ENCODE measurements at regions not wholly inside any gene's neighbourhood (a gene's known extent, or its start where the extent isn't known, plus 50 kb on each side); places are given as distances from the start of the nearest gene placed in this dataset.

DNA sequence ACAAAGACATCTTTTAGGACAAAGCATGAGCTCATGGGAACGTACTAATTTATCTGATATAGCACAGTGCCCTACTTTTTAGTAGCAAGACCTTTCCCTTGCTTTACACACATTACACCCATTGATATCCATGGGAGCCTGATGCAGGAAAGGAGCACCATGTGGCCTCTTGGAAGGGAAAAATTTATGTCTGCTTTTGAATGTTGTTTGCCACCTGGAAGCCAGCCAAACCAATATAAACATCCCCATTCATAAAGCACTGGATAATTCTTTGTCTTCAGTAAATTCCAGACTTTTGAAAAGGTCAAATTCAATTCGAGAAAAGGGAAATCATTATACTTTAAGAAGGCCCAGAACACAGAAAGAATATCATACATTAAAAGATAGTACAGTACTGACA is 152.3 kb upstream of the BEND6 start:
- DNase-seq (ENCODE audit: insufficient read length, low spot score, missing footprints), result no peak
- peaks cover 60% of the 10 kb centered on the region for H3K4me1 ChIP-seq (ENCODE audit: insufficient read depth, low read length)

GRCh38 chr6:56799989-56800388 is 154.9 kb upstream of the BEND6 start:
- H3K79me2 ChIP-seq (ENCODE audit: insufficient read depth, low read length), result peaks cover 96% of the 10 kb centered on the region
- no peak overlapping the region for H2AFZ ChIP-seq (ENCODE audit: low read length)
- peaks cover 60% of the 10 kb centered on the region for H3K4me1 ChIP-seq (ENCODE audit: insufficient read depth, low read length)
- DNase-seq (ENCODE audit: insufficient read length, low spot score, missing footprints), result no peak
- H3K27ac ChIP-seq (ENCODE audit: low read depth, low read length), result no peak overlapping the region
- H3K4me3 ChIP-seq (ENCODE audit: insufficient read depth, low read length), result no peak overlapping the region
- no peaks in the 10 kb centered on the region for H3K9me3 ChIP-seq (ENCODE audit: low read depth, low read length)
- peaks cover 17% of the 10 kb centered on the region for H4K20me1 ChIP-seq (ENCODE audit: insufficient read depth, low read length)
- H3K4me2 ChIP-seq (ENCODE audit: insufficient read depth, low read length), result no peak overlapping the region
- H3K27me3 ChIP-seq (ENCODE audit: insufficient read depth, low read length), result no peaks in the 10 kb centered on the region
- no peaks in the 10 kb centered on the region for H3K36me3 ChIP-seq (ENCODE audit: insufficient read depth, low read length)
- TF ChIP-seq, protein P1, sequence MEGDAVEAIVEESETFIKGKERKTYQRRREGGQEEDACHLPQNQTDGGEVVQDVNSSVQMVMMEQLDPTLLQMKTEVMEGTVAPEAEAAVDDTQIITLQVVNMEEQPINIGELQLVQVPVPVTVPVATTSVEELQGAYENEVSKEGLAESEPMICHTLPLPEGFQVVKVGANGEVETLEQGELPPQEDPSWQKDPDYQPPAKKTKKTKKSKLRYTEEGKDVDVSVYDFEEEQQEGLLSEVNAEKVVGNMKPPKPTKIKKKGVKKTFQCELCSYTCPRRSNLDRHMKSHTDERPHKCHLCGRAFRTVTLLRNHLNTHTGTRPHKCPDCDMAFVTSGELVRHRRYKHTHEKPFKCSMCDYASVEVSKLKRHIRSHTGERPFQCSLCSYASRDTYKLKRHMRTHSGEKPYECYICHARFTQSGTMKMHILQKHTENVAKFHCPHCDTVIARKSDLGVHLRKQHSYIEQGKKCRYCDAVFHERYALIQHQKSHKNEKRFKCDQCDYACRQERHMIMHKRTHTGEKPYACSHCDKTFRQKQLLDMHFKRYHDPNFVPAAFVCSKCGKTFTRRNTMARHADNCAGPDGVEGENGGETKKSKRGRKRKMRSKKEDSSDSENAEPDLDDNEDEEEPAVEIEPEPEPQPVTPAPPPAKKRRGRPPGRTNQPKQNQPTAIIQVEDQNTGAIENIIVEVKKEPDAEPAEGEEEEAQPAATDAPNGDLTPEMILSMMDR (IDR thresholded peaks at IDR 0.05; ENCODE audit: extremely low read depth, low read depth, low read length), result no peak

More for the DNA sequence above, 152.3 kb upstream of the BEND6 start:
- Histone ChIP-seq H3K27me3 (ENCODE audit: insufficient read depth, low read length) (no peaks in the 10 kb centered on the region), H3K27ac (ENCODE audit: low read depth, low read length) (peak overlapping the region; percentile 88), H3K4me3 (ENCODE audit: insufficient read depth, low read length) (no peak overlapping the region), H4K20me1 (ENCODE audit: insufficient read depth, low read length) (peaks cover 3% of the 10 kb centered on the region), H3K9me3 (ENCODE audit: low read depth, low read length) (no peaks in the 10 kb centered on the region), H3K36me3 (ENCODE audit: insufficient read depth, low read length) (peaks cover 4% of the 10 kb centered on the region), H3K79me2 (ENCODE audit: insufficient read depth, low read length) (peaks cover 96% of the 10 kb centered on the region), H3K4me2 (ENCODE audit: insufficient read depth, low read length) (peak overlapping the region; percentile 26), H2AFZ (ENCODE audit: low read length) (no peak overlapping the region)
- TF ChIP-seq, protein P1 (IDR thresholded peaks at IDR 0.05; ENCODE audit: extremely low read depth, low read depth, low read length), result no peak

GRCh38 chr6:56798163-56798562 is 155.5 kb upstream of the DST start:
- TF ChIP-seq, protein P1 (IDR thresholded peaks at IDR 0.05; ENCODE audit: extremely low read depth, low read depth, low read length), result no peak
- DNase-seq (ENCODE audit: insufficient read length, low spot score, missing footprints), result no peak
- Histone ChIP-seq H3K27ac (ENCODE audit: low read depth, low read length) (peak overlapping the region; percentile 59), H3K4me1 (ENCODE audit: insufficient read depth, low read length) (peaks cover 54% of the 10 kb centered on the region), H3K79me2 (ENCODE audit: insufficient read depth, low read length) (peaks cover 99% of the 10 kb centered on the region), H2AFZ (ENCODE audit: low read length) (no peak overlapping the region), H3K9me3 (ENCODE audit: low read depth, low read length) (no peaks in the 10 kb centered on the region), H3K27me3 (ENCODE audit: insufficient read depth, low read length) (no peaks in the 10 kb centered on the region), H3K4me2 (ENCODE audit: insufficient read depth, low read length) (peak overlapping the region; percentile 20), H4K20me1 (ENCODE audit: insufficient read depth, low read length) (peaks cover 21% of the 10 kb centered on the region), H3K36me3 (ENCODE audit: insufficient read depth, low read length) (no peaks in the 10 kb centered on the region), H3K4me3 (ENCODE audit: insufficient read depth, low read length) (no peak overlapping the region)

GRCh38 chr6:56796196-56796532 is 153.5 kb upstream of the DST start:
- TF ChIP-seq, protein P1 (IDR thresholded peaks at IDR 0.05; ENCODE audit: extremely low read depth, low read depth, low read length), result no peak
- no peak for DNase-seq (ENCODE audit: insufficient read length, low spot score, missing footprints)
- peaks cover under 1% of the 10 kb centered on the region for H3K36me3 ChIP-seq (ENCODE audit: insufficient read depth, low read length)
- H3K27me3 ChIP-seq (ENCODE audit: insufficient read depth, low read length), result no peaks in the 10 kb centered on the region
- peaks cover 100% of the 10 kb centered on the region for H3K79me2 ChIP-seq (ENCODE audit: insufficient read depth, low read length)
- H3K4me3 ChIP-seq (ENCODE audit: insufficient read depth, low read length), result no peak overlapping the region
- peaks cover 30% of the 10 kb centered on the region for H4K20me1 ChIP-seq (ENCODE audit: insufficient read depth, low read length)
- H3K27ac ChIP-seq (ENCODE audit: low read depth, low read length), result peak overlapping the region; percentile 54
- H3K4me2 ChIP-seq (ENCODE audit: insufficient read depth, low read length), result peak overlapping the region; percentile 45
- no peaks in the 10 kb centered on the region for H3K9me3 ChIP-seq (ENCODE audit: low read depth, low read length)
- no peak overlapping the region for H2AFZ ChIP-seq (ENCODE audit: low read length)
- peaks cover 44% of the 10 kb centered on the region for H3K4me1 ChIP-seq (ENCODE audit: insufficient read depth, low read length)

Data from osteoblast (primary cell).